WTC11 (cell line): ENCODE measurements at regions not wholly inside any gene's neighbourhood (a gene's known extent, or its start where the extent isn't known, plus 50 kb on each side); places are given as distances from the start of the nearest gene placed in this dataset.
A peak's percentile ranks its signal among the peaks of the same experiment; 100 is the strongest.

Experiments
- ATAC-seq: fragments of 200-7000 bp; cut with Tn5 transposase; 2 replicates; pipeline ENCODE4 v1.10.0; 2021; ENCODE audit warnings: mild to moderate bottlenecking, moderate library complexity
- CTCF ChIA-PET: fragments of 300-600 bp; sonication (Branson Sonifier 250); formaldehyde crosslinking; loops from one replicate; lab custom pipeline; 2021; ENCODE audit warnings: antibody characterized with exemption; lab: Charles Lee
- POLR2A ChIA-PET: fragments of 350-600 bp; sonication (Branson Sonifier 250); formaldehyde crosslinking; loops from one replicate; lab custom pipeline; 2021; ENCODE audit warnings: antibody characterized with exemption; lab: Charles Lee
- DNase-seq: peaks from one replicate; pipeline ENCODE4 v3.0.0; 2021; ENCODE audit warnings: low spot score
- H3K27ac Mint-ChIP-seq: 2 replicates; pipeline ENCODE4 v1.8.0; 2021; ENCODE audit warnings: mixed read lengths
- H3K27me3 Mint-ChIP-seq: 2 replicates; pipeline ENCODE4 v1.8.0; 2021; ENCODE audit warnings: low read depth, mild to moderate bottlenecking, moderate library complexity, mixed read lengths
- H3K36me3 Mint-ChIP-seq: 2 replicates; pipeline ENCODE4 v1.8.0; 2021; ENCODE audit warnings: mixed read lengths
- H3K4me1 Mint-ChIP-seq: 2 replicates; pipeline ENCODE4 v1.8.0; 2022; ENCODE audit warnings: mixed read lengths
- H3K4me3 Mint-ChIP-seq: 2 replicates; pipeline ENCODE4 v1.8.0; 2021; ENCODE audit warnings: mild to moderate bottlenecking, moderate library complexity, mixed read lengths
- H3K9me3 Mint-ChIP-seq: 2 replicates; pipeline ENCODE4 v1.8.0; 2021; ENCODE audit warnings: mixed read lengths
- ATF3 ChIP-seq: sonication (generic); formaldehyde crosslinking; conservative IDR thresholded peaks from 2 replicates; pipeline ENCODE4 v1.8.1; 2022; ENCODE audit warnings: mild to moderate bottlenecking, missing genetic modification reagents
- CREB1 ChIP-seq: sonication (generic); formaldehyde crosslinking; IDR thresholded peaks from 2 replicates; pipeline ENCODE4 v1.8.0; 2023; ENCODE audit warnings: mild to moderate bottlenecking, missing genetic modification reagents
- E2F1 ChIP-seq: sonication (generic); formaldehyde crosslinking; IDR thresholded peaks from 2 replicates; pipeline ENCODE4 v1.8.0; 2022; ENCODE audit warnings: mild to moderate bottlenecking, missing genetic modification reagents
- E2F4 ChIP-seq: sonication (generic); formaldehyde crosslinking; IDR thresholded peaks from 2 replicates; pipeline ENCODE4 v1.8.1; 2022; ENCODE audit warnings: low read depth, mild to moderate bottlenecking, moderate library complexity, missing genetic modification reagents, borderline replicate concordance
- FOXJ3 ChIP-seq: sonication (generic); formaldehyde crosslinking; IDR thresholded peaks from 2 replicates; pipeline ENCODE4 v1.9.0; 2021; ENCODE audit warnings: missing genetic modification reagents, mild to moderate bottlenecking, borderline replicate concordance
- MLX ChIP-seq: sonication (generic); formaldehyde crosslinking; IDR thresholded peaks from 2 replicates; pipeline ENCODE4 v1.8.1; 2023; ENCODE audit warnings: mild to moderate bottlenecking, missing genetic modification reagents, moderate library complexity
- NFYB ChIP-seq: sonication (generic); formaldehyde crosslinking; conservative IDR thresholded peaks from 2 replicates; pipeline ENCODE4 v1.8.0; 2022; ENCODE audit warnings: low read depth, missing genetic modification reagents
- TEAD1 ChIP-seq: sonication (generic); formaldehyde crosslinking; IDR thresholded peaks from 2 replicates; pipeline ENCODE4 v1.8.0; 2022; ENCODE audit warnings: mild to moderate bottlenecking, missing genetic modification reagents
- ZMAT4 ChIP-seq: fragments of 250-450 bp; sonication (Bioruptor Pico); IDR thresholded peaks from 2 replicates; pipeline ENCODE4 v1.9.0; 2021; ENCODE audit warnings: mild to moderate bottlenecking
- ZNF219 ChIP-seq: sonication (generic); formaldehyde crosslinking; IDR thresholded peaks from 2 replicates; pipeline ENCODE4 v1.8.0; 2023; ENCODE audit warnings: missing genetic modification reagents, mild to moderate bottlenecking, borderline replicate concordance
- ZNF423 ChIP-seq: fragments of 250-450 bp; sonication (Bioruptor Pico); IDR thresholded peaks from 2 replicates; pipeline ENCODE4 v2.1.2; 2022; ENCODE audit warnings: mild to moderate bottlenecking, moderate library complexity
- TF ChIP-seq, protein P1 (sequence below): sonication (generic); formaldehyde crosslinking; IDR thresholded peaks from 2 replicates; pipeline ENCODE4 v1.8.1; 2022; ENCODE audit warnings: mild to moderate bottlenecking, moderate library complexity, missing genetic modification reagents
- TF ChIP-seq, protein P2 (sequence below): fragments of 250-450 bp; sonication (Bioruptor Pico); IDR thresholded peaks from 2 replicates; pipeline ENCODE4 v1.9.0; 2021; ENCODE audit warnings: moderate library complexity, mild to moderate bottlenecking, inconsistent platforms, borderline replicate concordance
- TF ChIP-seq, protein P3 (sequence below): sonication (generic); formaldehyde crosslinking; IDR thresholded peaks from 2 replicates; pipeline ENCODE4 v1.8.1; 2023; ENCODE audit warnings: mild to moderate bottlenecking, missing genetic modification reagents, borderline replicate concordance

GRCh38 chr11:97717922-97718321, 1302.8 kb upstream of the CNTN5 start (continued):
- TF ChIP-seq NFYB (CRISPR knock-in tag) (no peak), FOXJ3 (CRISPR knock-in tag) (no peak)

GRCh38 chr11:97722065-97722464, 1298.7 kb upstream of the CNTN5 start:
- peaks cover 11% of the 10 kb centered on the region for H3K9me3 Mint-ChIP-seq
- DNase-seq (no peak), ATAC-seq (no peak; the same call in none of the 2 replicates)
- no peak overlapping the region for H3K4me3 Mint-ChIP-seq
- no peaks in the 10 kb centered on the region; the same call in 1 of the 2 replicates for H3K36me3 Mint-ChIP-seq
- peaks cover 35% of the 10 kb centered on the region for H3K4me1 Mint-ChIP-seq
- ChIA-PET POLR2A (no interaction called here), CTCF (interaction anchor here (1.4 kb wide), 1 partner anchor 111 kb away, joined by 3 read pairs; no protein-coding TSS in a partner anchor)
- H3K27me3 Mint-ChIP-seq, result no peaks in the 10 kb centered on the region; the same call in 1 of the 2 replicates
- H3K27ac Mint-ChIP-seq, result peak overlapping the region; percentile 20; the same call in 1 of the 2 replicates
- TF ChIP-seq, protein P1, sequence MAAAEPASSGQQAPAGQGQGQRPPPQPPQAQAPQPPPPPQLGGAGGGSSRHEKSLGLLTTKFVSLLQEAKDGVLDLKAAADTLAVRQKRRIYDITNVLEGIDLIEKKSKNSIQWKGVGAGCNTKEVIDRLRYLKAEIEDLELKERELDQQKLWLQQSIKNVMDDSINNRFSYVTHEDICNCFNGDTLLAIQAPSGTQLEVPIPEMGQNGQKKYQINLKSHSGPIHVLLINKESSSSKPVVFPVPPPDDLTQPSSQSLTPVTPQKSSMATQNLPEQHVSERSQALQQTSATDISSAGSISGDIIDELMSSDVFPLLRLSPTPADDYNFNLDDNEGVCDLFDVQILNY (CRISPR knock-in tag), result no peak
- no peak for TF ChIP-seq ZNF423 (CRISPR knock-in tag)
- no peak for TF ChIP-seq ZMAT4
- TF ChIP-seq, protein P2, sequence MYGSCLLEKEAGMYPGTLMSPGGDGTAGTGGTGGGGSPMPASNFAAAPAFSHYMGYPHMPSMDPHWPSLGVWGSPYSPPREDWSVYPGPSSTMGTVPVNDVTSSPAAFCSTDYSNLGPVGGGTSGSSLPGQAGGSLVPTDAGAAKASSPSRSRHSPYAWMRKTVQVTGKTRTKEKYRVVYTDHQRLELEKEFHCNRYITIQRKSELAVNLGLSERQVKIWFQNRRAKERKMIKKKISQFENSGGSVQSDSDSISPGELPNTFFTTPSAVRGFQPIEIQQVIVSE (CRISPR knock-in tag), result no peak
- no peak for TF ChIP-seq CREB1 (CRISPR knock-in tag)
- TF ChIP-seq ZNF219 (CRISPR knock-in tag), result no peak
- TF ChIP-seq MLX (CRISPR knock-in tag), result no peak
- TF ChIP-seq ATF3 (CRISPR knock-in tag), result no peak
- no peak for TF ChIP-seq TEAD1 (CRISPR knock-in tag)
- TF ChIP-seq E2F4 (CRISPR knock-in tag), result no peak
- no peak for TF ChIP-seq E2F1 (CRISPR knock-in tag)
- TF ChIP-seq, protein P3, sequence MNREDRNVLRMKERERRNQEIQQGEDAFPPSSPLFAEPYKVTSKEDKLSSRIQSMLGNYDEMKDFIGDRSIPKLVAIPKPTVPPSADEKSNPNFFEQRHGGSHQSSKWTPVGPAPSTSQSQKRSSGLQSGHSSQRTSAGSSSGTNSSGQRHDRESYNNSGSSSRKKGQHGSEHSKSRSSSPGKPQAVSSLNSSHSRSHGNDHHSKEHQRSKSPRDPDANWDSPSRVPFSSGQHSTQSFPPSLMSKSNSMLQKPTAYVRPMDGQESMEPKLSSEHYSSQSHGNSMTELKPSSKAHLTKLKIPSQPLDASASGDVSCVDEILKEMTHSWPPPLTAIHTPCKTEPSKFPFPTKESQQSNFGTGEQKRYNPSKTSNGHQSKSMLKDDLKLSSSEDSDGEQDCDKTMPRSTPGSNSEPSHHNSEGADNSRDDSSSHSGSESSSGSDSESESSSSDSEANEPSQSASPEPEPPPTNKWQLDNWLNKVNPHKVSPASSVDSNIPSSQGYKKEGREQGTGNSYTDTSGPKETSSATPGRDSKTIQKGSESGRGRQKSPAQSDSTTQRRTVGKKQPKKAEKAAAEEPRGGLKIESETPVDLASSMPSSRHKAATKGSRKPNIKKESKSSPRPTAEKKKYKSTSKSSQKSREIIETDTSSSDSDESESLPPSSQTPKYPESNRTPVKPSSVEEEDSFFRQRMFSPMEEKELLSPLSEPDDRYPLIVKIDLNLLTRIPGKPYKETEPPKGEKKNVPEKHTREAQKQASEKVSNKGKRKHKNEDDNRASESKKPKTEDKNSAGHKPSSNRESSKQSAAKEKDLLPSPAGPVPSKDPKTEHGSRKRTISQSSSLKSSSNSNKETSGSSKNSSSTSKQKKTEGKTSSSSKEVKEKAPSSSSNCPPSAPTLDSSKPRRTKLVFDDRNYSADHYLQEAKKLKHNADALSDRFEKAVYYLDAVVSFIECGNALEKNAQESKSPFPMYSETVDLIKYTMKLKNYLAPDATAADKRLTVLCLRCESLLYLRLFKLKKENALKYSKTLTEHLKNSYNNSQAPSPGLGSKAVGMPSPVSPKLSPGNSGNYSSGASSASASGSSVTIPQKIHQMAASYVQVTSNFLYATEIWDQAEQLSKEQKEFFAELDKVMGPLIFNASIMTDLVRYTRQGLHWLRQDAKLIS, result no peak
